MM.1S (cell line): ENCODE measurements at regions not wholly inside any gene's neighbourhood (a gene's known extent, or its start where the extent isn't known, plus 50 kb on each side); places are given as distances from the start of the nearest gene placed in this dataset.

Source experiments
- CTCF ChIP-seq: fragments of 300-600 bp; sonication (generic); IDR thresholded peaks from 2 replicates; pipeline ENCODE4 v1.5.1; 2016; ENCODE audit warnings: antibody characterized with exemption, low read length, mixed read lengths
- EZH2 ChIP-seq: fragments of 300-600 bp; sonication (generic); optimal IDR thresholded peaks from 2 replicates; pipeline ENCODE3; 2017; ENCODE audit warnings: low read depth, mild to moderate bottlenecking, antibody characterized with exemption, low read length, mixed read lengths

GRCh38 chr13:84132491-84132890 lies 250.2 kb upstream of the SLITRK1 start:
- no peak for TF ChIP-seq CTCF
- TF ChIP-seq EZH2 = no peak
